ENCODE measurements at regions not wholly inside any gene's neighbourhood (a gene's known extent, or its start where the extent isn't known, plus 50 kb on each side); places are given as distances from the start of the nearest gene placed in this dataset.

DNA sequence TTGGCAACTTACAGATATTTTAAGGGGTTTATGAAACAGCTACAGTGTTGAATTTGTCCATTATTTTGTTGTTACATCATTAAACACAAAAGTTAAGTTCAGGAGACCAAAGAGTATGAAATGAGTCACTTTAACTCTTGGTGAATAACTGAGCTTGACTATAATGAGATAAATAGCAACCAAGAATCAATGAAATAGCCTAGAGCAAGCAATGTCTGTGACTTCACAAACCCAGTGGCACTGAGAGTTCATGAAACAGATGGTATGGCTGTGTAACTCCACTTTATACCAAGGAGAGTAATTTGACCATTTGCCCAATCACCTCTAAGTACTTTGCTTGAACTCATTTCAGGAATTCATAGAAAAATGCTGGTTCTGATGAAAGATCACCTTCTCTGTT is 169.6 kb upstream of the GADL1 start:
- Histone ChIP-seq H3K36me3 (ENCODE audit: low read depth) (no peaks in the 10 kb centered on the region), H3K9me3 (ENCODE audit: insufficient read depth, low read depth) (no peaks in the 10 kb centered on the region), H3K4me3 (no peak overlapping the region), H3K4me2 (no peak overlapping the region), H3K9me2 (ENCODE audit: insufficient read depth) (no peaks in the 10 kb centered on the region), H3K27me3 (ENCODE audit: insufficient read depth, low read depth) (no peaks in the 10 kb centered on the region), H3K4me1 (replicated peaks; ENCODE audit: insufficient read depth) (no peaks in the 10 kb centered on the region; the same call in 1 of the 2 replicates), H4K20me1 (ENCODE audit: insufficient read depth) (no peaks in the 10 kb centered on the region), H3F3A (ENCODE audit: insufficient read depth, low read depth) (no peaks in the 10 kb centered on the region), H2AFZ (no peak overlapping the region), H3K79me2 (ENCODE audit: low read depth) (no peaks in the 10 kb centered on the region), H3K27ac (no peak overlapping the region)
- no peak for DNase-seq
- CTCF ChIA-PET = no interaction called here
- BruUV-seq (replicated peaks) = no TSS peak
- intact Hi-C loops (cut with micrococcal nuclease; ENCODE audit: unreplicated experiment) = no loop called here
- no peak for TF ChIP-seq CTCF (conservative IDR thresholded peaks at IDR 0.05)
- no peak for TF ChIP-seq EZH2 (IDR thresholded peaks at IDR 0.05; ENCODE audit: low read depth)
- POLR2A ChIA-PET (ENCODE audit: unreplicated experiment) = no interaction called here

DNA sequence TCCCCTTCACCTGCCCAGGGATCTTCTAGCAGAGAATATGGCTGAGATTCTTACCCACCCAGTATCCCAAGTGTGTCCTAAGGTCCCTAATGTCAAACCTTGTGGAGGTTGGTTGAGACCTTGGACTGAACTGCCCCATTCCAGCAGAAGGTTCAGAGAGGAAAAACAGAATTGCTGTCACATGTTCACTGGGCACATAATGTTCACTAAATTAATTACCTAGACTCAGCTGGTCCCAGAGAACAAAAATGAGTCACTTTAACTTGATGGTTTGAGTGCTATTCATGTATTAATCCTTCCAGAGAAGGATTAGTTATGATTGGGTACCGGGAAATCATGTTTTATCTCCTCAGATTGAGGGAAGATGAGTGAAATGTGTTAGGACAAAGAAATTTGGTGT is 171.3 kb upstream of the GADL1 start:
- H3K27ac ChIP-seq = no peak overlapping the region
- no peak overlapping the region for H2AFZ ChIP-seq
- H3K4me2 ChIP-seq = no peak overlapping the region
- H4K20me1 ChIP-seq (ENCODE audit: insufficient read depth) = no peaks in the 10 kb centered on the region
- no peaks in the 10 kb centered on the region for H3K79me2 ChIP-seq (ENCODE audit: low read depth)
- H3K9me3 ChIP-seq (ENCODE audit: insufficient read depth, low read depth) = no peaks in the 10 kb centered on the region
- POLR2A ChIA-PET (ENCODE audit: unreplicated experiment) = no interaction called here
- no peaks in the 10 kb centered on the region for H3K9me2 ChIP-seq (ENCODE audit: insufficient read depth)
- no peaks in the 10 kb centered on the region; the same call in 1 of the 2 replicates for H3K4me1 ChIP-seq (replicated peaks; ENCODE audit: insufficient read depth)
- no TSS peak for BruUV-seq (replicated peaks)
- intact Hi-C loops (cut with micrococcal nuclease; ENCODE audit: unreplicated experiment) = no loop called here
- H3K27me3 ChIP-seq (ENCODE audit: insufficient read depth, low read depth) = no peaks in the 10 kb centered on the region
- CTCF ChIA-PET = no interaction called here
- no peak overlapping the region for H3K4me3 ChIP-seq
- no peaks in the 10 kb centered on the region for H3K36me3 ChIP-seq (ENCODE audit: low read depth)
- no peaks in the 10 kb centered on the region for H3F3A ChIP-seq (ENCODE audit: insufficient read depth, low read depth)
- no peak for TF ChIP-seq CTCF (conservative IDR thresholded peaks at IDR 0.05)
- TF ChIP-seq EZH2 (IDR thresholded peaks at IDR 0.05; ENCODE audit: low read depth) = no peak
- DNase-seq = no peak

DNA sequence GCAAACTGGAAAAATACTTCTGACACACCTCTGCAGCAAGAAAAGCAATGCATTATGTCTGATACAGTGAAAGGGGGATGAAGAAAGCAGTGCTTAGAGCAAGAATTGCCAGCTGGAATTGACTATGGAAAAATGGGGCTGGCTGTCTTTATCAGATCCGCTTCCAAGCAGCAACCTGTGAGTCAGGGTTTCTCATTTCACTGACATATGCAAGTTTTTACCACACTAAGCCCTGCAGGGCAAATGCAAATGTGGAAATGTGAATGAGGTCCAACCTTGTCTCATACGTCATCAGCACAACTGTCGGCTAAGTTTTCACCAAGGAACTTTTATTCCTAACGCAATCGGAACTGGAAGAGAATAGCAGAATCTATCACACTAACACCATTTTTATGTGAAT is 172.5 kb upstream of the GADL1 start:
- no peaks in the 10 kb centered on the region for H3K27me3 ChIP-seq (ENCODE audit: insufficient read depth, low read depth)
- H3K4me3 ChIP-seq = no peak overlapping the region
- ChIA-PET CTCF (no interaction called here), POLR2A (ENCODE audit: unreplicated experiment) (no interaction called here)
- H3F3A ChIP-seq (ENCODE audit: insufficient read depth, low read depth) = no peaks in the 10 kb centered on the region
- DNase-seq = peak; percentile 61 to 72
- no peaks in the 10 kb centered on the region for H3K9me2 ChIP-seq (ENCODE audit: insufficient read depth)
- no peak for TF ChIP-seq CTCF (conservative IDR thresholded peaks at IDR 0.05)
- no peak for TF ChIP-seq EZH2 (IDR thresholded peaks at IDR 0.05; ENCODE audit: low read depth)
- no peaks in the 10 kb centered on the region for H3K79me2 ChIP-seq (ENCODE audit: low read depth)
- H3K9me3 ChIP-seq (ENCODE audit: insufficient read depth, low read depth) = no peaks in the 10 kb centered on the region
- intact Hi-C loops (cut with micrococcal nuclease; ENCODE audit: unreplicated experiment) = loop anchor here (1.0 kb wide), 1 partner anchor 26 kb away; no protein-coding TSS in a partner anchor
- H3K4me2 ChIP-seq = peak overlapping the region; percentile 34; the same call in 1 of the 2 replicates
- H3K4me1 ChIP-seq (replicated peaks; ENCODE audit: insufficient read depth) = no peaks in the 10 kb centered on the region; the same call in 1 of the 2 replicates
- H3K36me3 ChIP-seq (ENCODE audit: low read depth) = no peaks in the 10 kb centered on the region
- no peak overlapping the region for H3K27ac ChIP-seq
- H4K20me1 ChIP-seq (ENCODE audit: insufficient read depth) = no peaks in the 10 kb centered on the region
- no peak overlapping the region for H2AFZ ChIP-seq
- no TSS peak for BruUV-seq (replicated peaks)
